PFSK-1 (cell line): ENCODE measurements at regions not wholly inside any gene's neighbourhood (a gene's known extent, or its start where the extent isn't known, plus 50 kb on each side); places are given as distances from the start of the nearest gene placed in this dataset.

Source experiments
- FOXP2 ChIP-seq: optimal IDR thresholded peaks from 2 replicates; pipeline ENCODE3; 2011; ENCODE audit warnings: borderline replicate concordance, control low read depth, inconsistent platforms; ENCODE audit not compliant: insufficient read depth; ENCODE audit errors: extremely low read length, extremely low read depth
- POLR2AphosphoS5 ChIP-seq: IDR thresholded peaks from 2 replicates; pipeline ENCODE4 v1.6.1; 2012; ENCODE audit warnings: low read depth, mild to moderate bottlenecking, control low read depth, low read length, moderate library complexity
- SIN3A ChIP-seq: IDR thresholded peaks from 2 replicates; pipeline ENCODE4 v1.6.1; 2012; ENCODE audit warnings: mild to moderate bottlenecking, low read length, moderate library complexity, borderline replicate concordance; ENCODE audit not compliant: insufficient read depth
- TAF1 ChIP-seq: IDR thresholded peaks from 2 replicates; pipeline ENCODE4 v1.6.1; 2012; ENCODE audit warnings: low read length, control low read depth, borderline replicate concordance; ENCODE audit not compliant: insufficient read depth
- TF ChIP-seq, protein P1 (sequence below), 2 experiments: IDR thresholded peaks; 2 replicates each; pipeline versions ENCODE4 v1.6.1 to v1.8.0; 2011 to 2012; ENCODE audit warnings: low read depth in 2 of 2, low read length in 2 of 2, control low read depth in 1 of 2, inconsistent platforms in 1 of 2, mild to moderate bottlenecking in 1 of 2, moderate library complexity in 1 of 2; ENCODE audit not compliant: insufficient read depth in 1 of 2

DNA sequence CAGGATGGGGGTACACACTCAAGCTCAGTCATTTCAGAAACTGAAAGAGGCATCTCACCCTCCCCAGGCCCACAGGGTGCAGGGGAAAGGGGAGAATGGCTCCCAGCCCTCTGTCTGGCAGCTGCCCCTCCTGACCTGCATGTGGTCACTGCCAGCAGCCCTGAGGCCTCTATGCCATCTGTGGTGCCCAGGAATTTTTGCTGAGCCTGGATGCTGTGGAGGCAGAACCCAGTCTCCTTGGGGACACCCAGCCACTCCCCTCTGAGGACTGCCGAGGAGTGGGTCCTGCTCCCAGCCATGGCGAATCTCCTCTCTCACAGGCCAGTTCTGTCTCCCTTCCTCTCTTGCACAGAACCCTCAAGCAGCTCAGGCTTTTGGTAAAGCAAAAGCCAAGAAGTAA lies 104.0 kb upstream of the ALDH1B1 start:
- TF ChIP-seq, protein P1, sequence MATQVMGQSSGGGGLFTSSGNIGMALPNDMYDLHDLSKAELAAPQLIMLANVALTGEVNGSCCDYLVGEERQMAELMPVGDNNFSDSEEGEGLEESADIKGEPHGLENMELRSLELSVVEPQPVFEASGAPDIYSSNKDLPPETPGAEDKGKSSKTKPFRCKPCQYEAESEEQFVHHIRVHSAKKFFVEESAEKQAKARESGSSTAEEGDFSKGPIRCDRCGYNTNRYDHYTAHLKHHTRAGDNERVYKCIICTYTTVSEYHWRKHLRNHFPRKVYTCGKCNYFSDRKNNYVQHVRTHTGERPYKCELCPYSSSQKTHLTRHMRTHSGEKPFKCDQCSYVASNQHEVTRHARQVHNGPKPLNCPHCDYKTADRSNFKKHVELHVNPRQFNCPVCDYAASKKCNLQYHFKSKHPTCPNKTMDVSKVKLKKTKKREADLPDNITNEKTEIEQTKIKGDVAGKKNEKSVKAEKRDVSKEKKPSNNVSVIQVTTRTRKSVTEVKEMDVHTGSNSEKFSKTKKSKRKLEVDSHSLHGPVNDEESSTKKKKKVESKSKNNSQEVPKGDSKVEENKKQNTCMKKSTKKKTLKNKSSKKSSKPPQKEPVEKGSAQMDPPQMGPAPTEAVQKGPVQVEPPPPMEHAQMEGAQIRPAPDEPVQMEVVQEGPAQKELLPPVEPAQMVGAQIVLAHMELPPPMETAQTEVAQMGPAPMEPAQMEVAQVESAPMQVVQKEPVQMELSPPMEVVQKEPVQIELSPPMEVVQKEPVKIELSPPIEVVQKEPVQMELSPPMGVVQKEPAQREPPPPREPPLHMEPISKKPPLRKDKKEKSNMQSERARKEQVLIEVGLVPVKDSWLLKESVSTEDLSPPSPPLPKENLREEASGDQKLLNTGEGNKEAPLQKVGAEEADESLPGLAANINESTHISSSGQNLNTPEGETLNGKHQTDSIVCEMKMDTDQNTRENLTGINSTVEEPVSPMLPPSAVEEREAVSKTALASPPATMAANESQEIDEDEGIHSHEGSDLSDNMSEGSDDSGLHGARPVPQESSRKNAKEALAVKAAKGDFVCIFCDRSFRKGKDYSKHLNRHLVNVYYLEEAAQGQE (IDR thresholded peaks at IDR 0.05; ENCODE audit: insufficient read depth in 1 of 2, low read depth in 2 of 2, low read length in 2 of 2): no peak
- TF ChIP-seq POLR2AphosphoS5: no peak

DNA sequence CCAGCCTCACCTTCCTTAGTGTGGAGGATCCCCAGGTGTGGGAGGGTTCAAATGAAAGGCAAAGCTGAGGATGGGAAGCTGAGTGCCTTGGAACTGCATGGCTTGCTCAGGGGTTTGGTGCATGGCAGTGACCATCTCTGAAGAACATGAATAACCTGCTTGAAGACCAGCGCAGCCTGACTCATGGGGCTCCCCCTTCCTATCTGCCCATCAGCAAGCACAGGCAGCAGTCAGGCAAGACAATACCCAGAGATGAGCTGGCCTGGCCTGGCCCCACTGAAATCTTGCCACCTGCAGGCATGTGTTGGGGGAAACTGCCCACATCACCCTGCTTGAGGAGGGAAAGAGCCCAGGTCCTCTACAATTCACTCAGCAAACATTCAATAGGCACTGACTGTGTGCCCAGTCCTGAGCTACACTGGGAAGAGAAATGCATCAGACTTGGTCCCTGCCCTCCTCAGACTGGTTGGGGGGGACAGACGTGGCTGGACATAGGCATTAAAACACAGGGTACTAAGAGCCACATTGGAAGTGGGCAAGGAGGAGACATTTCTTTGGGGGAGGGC lies 105.0 kb upstream of the ALDH1B1 start:
- no peak for TF ChIP-seq FOXP2

DNA sequence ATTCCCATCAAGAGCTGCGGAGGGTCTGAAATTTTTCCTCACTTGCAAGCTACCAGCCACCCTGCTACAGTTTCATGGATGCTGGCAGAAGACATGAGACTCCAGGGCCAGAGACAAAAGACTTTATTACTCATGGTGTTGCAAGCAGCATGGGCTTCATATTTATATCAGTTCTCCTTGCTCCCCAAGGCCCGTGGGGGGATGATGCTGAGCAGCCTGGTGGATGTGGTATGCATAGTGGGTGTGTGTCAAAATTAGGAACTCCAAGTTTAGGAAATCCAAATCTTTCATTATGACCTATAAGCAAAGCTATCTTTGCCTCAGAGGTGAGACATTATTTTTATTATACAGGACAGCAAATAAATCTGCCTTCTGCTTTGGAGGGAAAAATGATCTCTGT lies 105.7 kb upstream of the ALDH1B1 start:
- TF ChIP-seq, protein P1 (IDR thresholded peaks at IDR 0.05; ENCODE audit: insufficient read depth in 1 of 2, low read depth in 2 of 2, low read length in 2 of 2): no peak
- TF ChIP-seq SIN3A (no peak), TAF1 (no peak), POLR2AphosphoS5 (no peak), FOXP2 (no peak)

DNA sequence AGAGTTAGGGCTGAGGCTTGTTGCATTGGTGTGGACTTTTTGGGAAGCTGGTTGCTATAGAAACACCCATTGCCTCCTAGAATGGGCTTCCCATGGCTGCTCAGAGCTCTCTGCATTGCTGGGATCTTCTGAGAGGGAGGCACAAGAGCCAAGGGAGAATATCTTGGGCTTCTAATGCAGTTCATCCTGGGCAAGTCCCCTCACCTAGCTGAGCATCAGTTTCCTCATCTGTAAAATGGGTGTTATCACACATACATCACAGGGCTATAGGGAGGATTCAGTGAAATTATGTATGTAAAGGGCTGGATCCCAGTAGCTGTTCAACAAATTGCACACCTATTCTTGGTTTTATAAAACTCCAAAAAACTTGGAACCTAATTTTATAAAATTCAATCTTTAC lies 106.1 kb upstream of the ALDH1B1 start:
- no peak for TF ChIP-seq FOXP2
- TF ChIP-seq, protein P1 (IDR thresholded peaks at IDR 0.05; ENCODE audit: insufficient read depth in 1 of 2, low read depth in 2 of 2, low read length in 2 of 2): no peak
- TF ChIP-seq TAF1: no peak
- TF ChIP-seq SIN3A: no peak
- TF ChIP-seq POLR2AphosphoS5: no peak

DNA sequence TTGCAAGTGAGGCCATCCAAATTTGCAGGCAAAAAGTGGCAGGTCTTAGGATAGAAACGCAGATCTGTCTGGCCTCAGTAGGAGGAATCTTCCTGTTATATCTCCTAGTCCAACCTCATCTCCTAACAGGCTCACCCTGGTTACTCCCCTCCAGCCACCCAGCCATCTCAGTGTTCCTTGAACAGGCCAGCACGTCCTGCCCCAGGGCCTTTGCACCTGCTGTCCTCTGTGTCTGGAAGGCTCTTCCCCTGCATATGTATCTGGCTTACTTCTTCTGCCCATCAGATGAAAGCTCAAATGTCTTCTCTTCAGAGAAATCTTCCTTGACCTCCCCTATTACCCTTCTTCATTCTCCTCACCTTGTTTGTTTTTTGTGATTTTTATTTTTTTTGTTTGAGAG lies 107.3 kb upstream of the ALDH1B1 start:
- TF ChIP-seq FOXP2 (no peak), SIN3A (no peak), TAF1 (no peak), POLR2AphosphoS5 (no peak)
- TF ChIP-seq, protein P1 (IDR thresholded peaks at IDR 0.05; ENCODE audit: insufficient read depth in 1 of 2, low read depth in 2 of 2, low read length in 2 of 2): no peak
